ENCODE measurements at regions not wholly inside any gene's neighbourhood (a gene's known extent, or its start where the extent isn't known, plus 50 kb on each side); places are given as distances from the start of the nearest gene placed in this dataset.

GRCh38 chr7:32335107-32335506, 155.1 kb downstream of the LSM5 start:
- POLR2A ChIA-PET: no interaction called here
- intact Hi-C loops (cut with micrococcal nuclease; ENCODE audit: unreplicated experiment): no loop called here

GRCh38 chr7:32330602-32331001, 159.6 kb downstream of the LSM5 start:
- Histone ChIP-seq H4K20me1 (ENCODE audit: insufficient read depth, low read length) (no peaks in the 10 kb centered on the region), H3K36me3 (ENCODE audit: insufficient read depth, low read length) (no peaks in the 10 kb centered on the region), H2AFZ (ENCODE audit: low read length) (no peak overlapping the region), H3K4me1 (ENCODE audit: insufficient read depth, low read length, poor library complexity, severe bottlenecking) (no peaks in the 10 kb centered on the region), H3K9me3 (ENCODE audit: low read length) (0 out of 2 replicates have a peak, but pooled peaks cover 6% of the 10 kb centered on the region), H3K27ac (ENCODE audit: low read depth, low read length, poor library complexity, severe bottlenecking) (no peak overlapping the region), H3K9me2 (ENCODE audit: insufficient read depth, low read length) (no peaks in the 10 kb centered on the region), H3K4me2 (ENCODE audit: low read length) (no peak overlapping the region), H3K79me2 (ENCODE audit: insufficient read depth, low read depth, low read length) (no peaks in the 10 kb centered on the region), H3K4me3 (ENCODE audit: low read depth, low read length, poor library complexity, severe bottlenecking) (no peak overlapping the region)
- ChIA-PET POLR2A (interaction anchor here (0.7 kb wide), 1 partner anchor 8 kb away, joined by 3 read pairs; no protein-coding TSS in a partner anchor), CTCF (ENCODE audit: unreplicated experiment) (no interaction called here)
- no peak for DNase-seq (ENCODE audit: low spot score)
- no TSS peak for BruUV-seq (replicated peaks)
- TF ChIP-seq EZH2phosphoT487 (IDR thresholded peaks at IDR 0.05; ENCODE audit: borderline replicate concordance, low read depth, low read length) (no peak), CTCF (conservative IDR thresholded peaks at IDR 0.05; ENCODE audit: low read length) (no peak)
- intact Hi-C loops (cut with micrococcal nuclease; ENCODE audit: unreplicated experiment): no loop called here

More at GRCh38 chr7:32335107-32335506, 155.1 kb downstream of the LSM5 start:
- TF ChIP-seq CTCF (conservative IDR thresholded peaks at IDR 0.05; ENCODE audit: low read length) (no peak), EZH2phosphoT487 (IDR thresholded peaks at IDR 0.05; ENCODE audit: borderline replicate concordance, low read depth, low read length) (no peak)
- Histone ChIP-seq H3K4me3 (ENCODE audit: low read depth, low read length, poor library complexity, severe bottlenecking) (no peak overlapping the region), H3K9me3 (ENCODE audit: low read length) (0 out of 2 replicates have a peak, but pooled peaks cover 6% of the 10 kb centered on the region), H3K79me2 (ENCODE audit: insufficient read depth, low read depth, low read length) (no peaks in the 10 kb centered on the region), H3K9me2 (ENCODE audit: insufficient read depth, low read length) (no peaks in the 10 kb centered on the region), H3K4me1 (ENCODE audit: insufficient read depth, low read length, poor library complexity, severe bottlenecking) (no peaks in the 10 kb centered on the region), H3K27ac (ENCODE audit: low read depth, low read length, poor library complexity, severe bottlenecking) (no peak overlapping the region), H2AFZ (ENCODE audit: low read length) (no peak overlapping the region), H4K20me1 (ENCODE audit: insufficient read depth, low read length) (no peaks in the 10 kb centered on the region), H3K4me2 (ENCODE audit: low read length) (no peak overlapping the region), H3K36me3 (ENCODE audit: insufficient read depth, low read length) (no peaks in the 10 kb centered on the region)
- CTCF ChIA-PET (ENCODE audit: unreplicated experiment): no interaction called here
- DNase-seq (ENCODE audit: low spot score): no peak
- no TSS peak for BruUV-seq (replicated peaks)

- Histone ChIP-seq H3K9me2 (ENCODE audit: insufficient read depth, low read length) (no peaks in the 10 kb centered on the region), H3K4me1 (ENCODE audit: insufficient read depth, low read length, poor library complexity, severe bottlenecking) (no peaks in the 10 kb centered on the region), H3K36me3 (ENCODE audit: insufficient read depth, low read length) (no peaks in the 10 kb centered on the region), H3K4me2 (ENCODE audit: low read length) (no peak overlapping the region), H2AFZ (ENCODE audit: low read length) (no peak overlapping the region), H3K27ac (ENCODE audit: low read depth, low read length, poor library complexity, severe bottlenecking) (no peak overlapping the region), H4K20me1 (ENCODE audit: insufficient read depth, low read length) (no peaks in the 10 kb centered on the region), H3K9me3 (ENCODE audit: low read length) (no peaks in the 10 kb centered on the region), H3K4me3 (ENCODE audit: low read depth, low read length, poor library complexity, severe bottlenecking) (no peak overlapping the region), H3K79me2 (ENCODE audit: insufficient read depth, low read depth, low read length) (no peaks in the 10 kb centered on the region)
- intact Hi-C loops (cut with micrococcal nuclease; ENCODE audit: unreplicated experiment): no loop called here
- CTCF ChIA-PET (ENCODE audit: unreplicated experiment): no interaction called here
- TF ChIP-seq CTCF (conservative IDR thresholded peaks at IDR 0.05; ENCODE audit: low read length): no peak
- no peak for TF ChIP-seq EZH2phosphoT487 (IDR thresholded peaks at IDR 0.05; ENCODE audit: borderline replicate concordance, low read depth, low read length)
- BruUV-seq (replicated peaks): no TSS peak
- no peak for DNase-seq (ENCODE audit: low spot score)
- POLR2A ChIA-PET: no interaction called here
These were observed 164.1 kb downstream of the LSM5 start for GRCh38 chr7:32326078-32326477.
